Neural cell (in vitro differentiated cells): ENCODE measurements at regions not wholly inside any gene's neighbourhood (a gene's known extent, or its start where the extent isn't known, plus 50 kb on each side); places are given as distances from the start of the nearest gene placed in this dataset.

Source experiments
- CTCF ChIP-seq: fragments of 450-650 bp; IDR thresholded peaks from 2 replicates; pipeline ENCODE4 v1.5.1; 2014; ENCODE audit warnings: antibody characterized with exemption, mild to moderate bottlenecking, moderate library complexity; ENCODE audit not compliant: poor library complexity, severe bottlenecking
- POLR2AphosphoS5 ChIP-seq: IDR thresholded peaks from 2 replicates; pipeline ENCODE4 v1.6.1; 2012
- REST ChIP-seq: IDR thresholded peaks from 2 replicates; pipeline ENCODE4 v1.6.1; 2012; ENCODE audit warnings: borderline replicate concordance
- TAF1 ChIP-seq: IDR thresholded peaks from 2 replicates; pipeline ENCODE4 v1.6.1; 2012; ENCODE audit warnings: low read depth

GRCh38 chr4:137131201-137131600 lies 401.1 kb downstream of the PCDH18 start:
- TF ChIP-seq TAF1 (no peak), CTCF (no peak), REST (no peak), POLR2AphosphoS5 (no peak)
